Keratinocyte (primary cell): ENCODE measurements at regions not wholly inside any gene's neighbourhood (a gene's known extent, or its start where the extent isn't known, plus 50 kb on each side); places are given as distances from the start of the nearest gene placed in this dataset.

Experiments used
- DNase-seq: peaks from one replicate; pipeline ENCODE4 v3.0.0-alpha.2; 2011; ENCODE audit warnings: low read depth, missing footprints, low spot score
- FAIRE-seq: peaks from 2 replicates; lab custom pipeline; 2011; peaks lifted over from hg19 to GRCh38; lab: Jason Lieb, UNC
- H2AFZ ChIP-seq: 2 replicates; pipeline ENCODE4 v1.6.0; 2012; ENCODE audit warnings: low read length, control low read depth, inconsistent platforms; ENCODE audit not compliant: control insufficient read depth
- H3K27ac ChIP-seq: 2 replicates; pipeline ENCODE4 v1.5.1; 2011; ENCODE audit warnings: low read length; ENCODE audit not compliant: control insufficient read depth, insufficient read depth
- H3K27me3 ChIP-seq: 3 replicates; pipeline ENCODE4 v1.6.0; 2011; ENCODE audit warnings: low read length; ENCODE audit not compliant: control insufficient read depth, insufficient read depth; ENCODE audit errors: extremely low read depth
- H3K36me3 ChIP-seq, 2 experiments: 2 replicates in 1 of 2; 3 replicates in 1 of 2; pipeline ENCODE4 v1.5.1; 2011; ENCODE audit warnings: low read length in 2 of 2, mild to moderate bottlenecking in 1 of 2; ENCODE audit not compliant: control insufficient read depth in 2 of 2, insufficient read depth in 2 of 2; ENCODE audit errors: extremely low read depth in 1 of 2
- H3K4me1 ChIP-seq: 3 replicates; pipeline ENCODE4 v1.5.1; 2011; ENCODE audit warnings: low read length; ENCODE audit not compliant: control insufficient read depth, insufficient read depth; ENCODE audit errors: extremely low read depth
- H3K4me2 ChIP-seq: 3 replicates; pipeline ENCODE4 v1.6.0; 2011; ENCODE audit warnings: low read depth, low read length; ENCODE audit not compliant: control insufficient read depth, insufficient read depth; ENCODE audit errors: extremely low read depth
- H3K4me3 ChIP-seq, 3 experiments: fragments of 200-600 bp in 1 of 3; sonication (generic) in 1 of 3; 2 replicates in 2 of 3; 3 replicates in 1 of 3; pipeline ENCODE4 v1.5.1; 2011 to 2016; ENCODE audit warnings: low read length in 3 of 3, mild to moderate bottlenecking in 3 of 3, control low read depth in 2 of 3, inconsistent platforms in 1 of 3, low read depth in 1 of 3, mixed read lengths in 1 of 3, mixed run types in 1 of 3, moderate library complexity in 1 of 3; ENCODE audit not compliant: control insufficient read depth in 2 of 3, insufficient read depth in 2 of 3; ENCODE audit errors: extremely low read depth in 1 of 3
- H3K79me2 ChIP-seq: 2 replicates; pipeline ENCODE4 v1.6.0; 2012; ENCODE audit warnings: low read length; ENCODE audit not compliant: control insufficient read depth, insufficient read depth
- H3K9ac ChIP-seq: 3 replicates; pipeline ENCODE4 v1.6.0; 2011; ENCODE audit warnings: low read length; ENCODE audit not compliant: control insufficient read depth, insufficient read depth; ENCODE audit errors: extremely low read depth
- H3K9me1 ChIP-seq: 3 replicates; pipeline ENCODE4 v1.6.0; 2011; ENCODE audit warnings: low read length; ENCODE audit not compliant: control insufficient read depth, insufficient read depth; ENCODE audit errors: extremely low read depth
- H3K9me3 ChIP-seq: 2 replicates; pipeline ENCODE4 v1.5.1; 2012; ENCODE audit warnings: low read depth, low read length; ENCODE audit not compliant: control insufficient read depth
- H4K20me1 ChIP-seq: 3 replicates; pipeline ENCODE4 v1.6.0; 2011; ENCODE audit warnings: low read length; ENCODE audit not compliant: control insufficient read depth, insufficient read depth; ENCODE audit errors: extremely low read depth
- CTCF ChIP-seq, 3 experiments: IDR thresholded peaks in 1 of 3; conservative IDR thresholded peaks in 1 of 3; optimal IDR thresholded peaks in 1 of 3; 2 replicates in 2 of 3; 3 replicates in 1 of 3; pipeline versions ENCODE3 to v1.5.1; 2011; ENCODE audit warnings: low read length in 3 of 3, mild to moderate bottlenecking in 3 of 3, moderate library complexity in 2 of 3, control low read depth in 1 of 3, inconsistent platforms in 1 of 3; ENCODE audit not compliant: insufficient read depth in 2 of 3; ENCODE audit errors: extremely low read depth in 1 of 3
- EZH2 ChIP-seq: IDR thresholded peaks from one replicate; pipeline ENCODE4 v1.6.1; 2012; ENCODE audit warnings: inconsistent platforms, mild to moderate bottlenecking, low read length, moderate library complexity
- dilution Hi-C: fragments of 300-500 bp; cut with MboI; formaldehyde crosslinking; loops from one replicate; pipeline ENCODE4 v1.7.0; 2020; ENCODE audit warnings: low sequenced_read_pairs; ENCODE audit not compliant: extremely low pct_ligation_motif_present

- dilution Hi-C loops = no loop called here
- DNase-seq (no peak), FAIRE-seq (no peak)
- H3K36me3 ChIP-seq = no peaks in the 10 kb centered on the region
- no peak overlapping the region for H2AFZ ChIP-seq
- no peak overlapping the region for H3K27ac ChIP-seq
- H3K79me2 ChIP-seq = no peaks in the 10 kb centered on the region
- H3K9me1 ChIP-seq = no peaks in the 10 kb centered on the region
- no peak overlapping the region for H3K9ac ChIP-seq
- no peak overlapping the region for H3K4me2 ChIP-seq
- no peaks in the 10 kb centered on the region for H3K9me3 ChIP-seq
- no peaks in the 10 kb centered on the region for H3K4me1 ChIP-seq
- H3K4me3 ChIP-seq = no peak overlapping the region
- H4K20me1 ChIP-seq = no peaks in the 10 kb centered on the region
- H3K27me3 ChIP-seq = no peaks in the 10 kb centered on the region
- no peak for TF ChIP-seq CTCF (optimal IDR thresholded peaks at IDR 0.05 in 1 of 3, IDR thresholded peaks at IDR 0.05 in 1 of 3, conservative IDR thresholded peaks at IDR 0.05 in 1 of 3; ENCODE audit: extremely low read depth in 1 of 3, insufficient read depth in 2 of 3, low read length in 3 of 3)
- no peak for TF ChIP-seq EZH2
Observed at GRCh38 chr2:35989503-35989902, 366.1 kb upstream of the CRIM1 start.

- dilution Hi-C loops = no loop called here
- FAIRE-seq = no peak
- DNase-seq = no peak
- Histone ChIP-seq H3K4me2 (no peak overlapping the region), H3K36me3 (no peaks in the 10 kb centered on the region), H3K4me1 (no peaks in the 10 kb centered on the region), H3K9me1 (no peaks in the 10 kb centered on the region), H3K27ac (no peak overlapping the region), H3K79me2 (no peaks in the 10 kb centered on the region), H3K4me3 (no peak overlapping the region), H2AFZ (no peak overlapping the region), H3K9ac (no peak overlapping the region), H3K27me3 (no peaks in the 10 kb centered on the region), H3K9me3 (no peaks in the 10 kb centered on the region), H4K20me1 (no peaks in the 10 kb centered on the region)
- TF ChIP-seq CTCF (optimal IDR thresholded peaks at IDR 0.05 in 1 of 3, IDR thresholded peaks at IDR 0.05 in 1 of 3, conservative IDR thresholded peaks at IDR 0.05 in 1 of 3; ENCODE audit: extremely low read depth in 1 of 3, insufficient read depth in 2 of 3, low read length in 3 of 3) (no peak), EZH2 (no peak)
Observed at GRCh38 chr2:35989040-35989439, 366.5 kb upstream of the CRIM1 start.
